ENCODE measurements at regions not wholly inside any gene's neighbourhood (a gene's known extent, or its start where the extent isn't known, plus 50 kb on each side); places are given as distances from the start of the nearest gene placed in this dataset.

DNA sequence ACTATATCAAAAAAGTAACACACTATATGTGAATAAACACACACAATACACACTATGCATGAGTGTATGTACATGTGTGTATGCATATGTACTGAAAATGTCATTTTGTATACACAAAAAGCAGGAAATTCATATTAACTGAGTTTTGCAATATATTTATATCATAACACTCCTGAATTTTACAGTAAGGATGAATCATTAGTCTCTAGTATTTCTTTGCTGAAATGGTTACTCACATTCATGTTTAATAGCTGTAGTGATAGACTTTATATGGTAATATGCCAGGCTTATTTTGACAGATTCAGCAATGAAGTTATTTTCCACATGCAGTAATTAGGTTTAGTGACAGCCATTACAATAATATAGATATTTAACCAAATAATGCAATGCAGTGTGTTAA is 1216.2 kb upstream of the CITED2 start:
- TF ChIP-seq, protein P1, sequence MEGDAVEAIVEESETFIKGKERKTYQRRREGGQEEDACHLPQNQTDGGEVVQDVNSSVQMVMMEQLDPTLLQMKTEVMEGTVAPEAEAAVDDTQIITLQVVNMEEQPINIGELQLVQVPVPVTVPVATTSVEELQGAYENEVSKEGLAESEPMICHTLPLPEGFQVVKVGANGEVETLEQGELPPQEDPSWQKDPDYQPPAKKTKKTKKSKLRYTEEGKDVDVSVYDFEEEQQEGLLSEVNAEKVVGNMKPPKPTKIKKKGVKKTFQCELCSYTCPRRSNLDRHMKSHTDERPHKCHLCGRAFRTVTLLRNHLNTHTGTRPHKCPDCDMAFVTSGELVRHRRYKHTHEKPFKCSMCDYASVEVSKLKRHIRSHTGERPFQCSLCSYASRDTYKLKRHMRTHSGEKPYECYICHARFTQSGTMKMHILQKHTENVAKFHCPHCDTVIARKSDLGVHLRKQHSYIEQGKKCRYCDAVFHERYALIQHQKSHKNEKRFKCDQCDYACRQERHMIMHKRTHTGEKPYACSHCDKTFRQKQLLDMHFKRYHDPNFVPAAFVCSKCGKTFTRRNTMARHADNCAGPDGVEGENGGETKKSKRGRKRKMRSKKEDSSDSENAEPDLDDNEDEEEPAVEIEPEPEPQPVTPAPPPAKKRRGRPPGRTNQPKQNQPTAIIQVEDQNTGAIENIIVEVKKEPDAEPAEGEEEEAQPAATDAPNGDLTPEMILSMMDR (IDR thresholded peaks at IDR 0.05), result no peak
- no peak for TF ChIP-seq POLR2A (IDR thresholded peaks at IDR 0.05)

Measured in heart left ventricle (tissue), 13 donors.